Loucy (cell line): ENCODE measurements at regions not wholly inside any gene's neighbourhood (a gene's known extent, or its start where the extent isn't known, plus 50 kb on each side); places are given as distances from the start of the nearest gene placed in this dataset.

Source experiments
- EZH2phosphoT487 ChIP-seq: fragments of 200-600 bp; IDR thresholded peaks from 2 replicates; pipeline ENCODE4 v1.6.1; 2018; ENCODE audit warnings: antibody characterized with exemption, mild to moderate bottlenecking, moderate library complexity, borderline replicate concordance
- TF ChIP-seq, protein P1 (sequence below): fragments of 200-600 bp; sonication (generic); conservative IDR thresholded peaks from 2 replicates; pipeline ENCODE4 v1.5.1; 2014; ENCODE audit warnings: mild to moderate bottlenecking, antibody characterized with exemption, low read length

- TF ChIP-seq, protein P1, sequence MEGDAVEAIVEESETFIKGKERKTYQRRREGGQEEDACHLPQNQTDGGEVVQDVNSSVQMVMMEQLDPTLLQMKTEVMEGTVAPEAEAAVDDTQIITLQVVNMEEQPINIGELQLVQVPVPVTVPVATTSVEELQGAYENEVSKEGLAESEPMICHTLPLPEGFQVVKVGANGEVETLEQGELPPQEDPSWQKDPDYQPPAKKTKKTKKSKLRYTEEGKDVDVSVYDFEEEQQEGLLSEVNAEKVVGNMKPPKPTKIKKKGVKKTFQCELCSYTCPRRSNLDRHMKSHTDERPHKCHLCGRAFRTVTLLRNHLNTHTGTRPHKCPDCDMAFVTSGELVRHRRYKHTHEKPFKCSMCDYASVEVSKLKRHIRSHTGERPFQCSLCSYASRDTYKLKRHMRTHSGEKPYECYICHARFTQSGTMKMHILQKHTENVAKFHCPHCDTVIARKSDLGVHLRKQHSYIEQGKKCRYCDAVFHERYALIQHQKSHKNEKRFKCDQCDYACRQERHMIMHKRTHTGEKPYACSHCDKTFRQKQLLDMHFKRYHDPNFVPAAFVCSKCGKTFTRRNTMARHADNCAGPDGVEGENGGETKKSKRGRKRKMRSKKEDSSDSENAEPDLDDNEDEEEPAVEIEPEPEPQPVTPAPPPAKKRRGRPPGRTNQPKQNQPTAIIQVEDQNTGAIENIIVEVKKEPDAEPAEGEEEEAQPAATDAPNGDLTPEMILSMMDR = no peak
- TF ChIP-seq EZH2phosphoT487 = no peak
These were observed 593.7 kb downstream of the IRX1 start for GRCh38 chr5:4189317-4189716.
